ENCODE measurements at regions not wholly inside any gene's neighbourhood (a gene's known extent, or its start where the extent isn't known, plus 50 kb on each side); places are given as distances from the start of the nearest gene placed in this dataset.

GRCh38 chr2:48220501-48220900 is 94.0 kb upstream of the FOXN2 start:
- no peaks in the 10 kb centered on the region for H3K27me3 ChIP-seq (ENCODE audit: control insufficient read depth in 2 of 2, insufficient read depth in 2 of 2, low read length in 2 of 2)
- DNase-seq (ENCODE audit: extremely low read depth in 1 of 4, low spot score in 3 of 4) (no peak), FAIRE-seq (no peak), ATAC-seq (no peak)
- CTCF ChIA-PET (ENCODE audit: low intra/inter-chr PET ratio) = no interaction called here
- no TSS peak for BruUV-seq (replicated peaks)
- intact Hi-C loops (cut with micrococcal nuclease) = no loop called here
- H3K4me2 ChIP-seq (ENCODE audit: insufficient read depth, low read length) = no peak overlapping the region
- POLR2A ChIA-PET = interaction anchor here (0.7 to 2.5 kb wide), 4 partner anchors 12 to 161 kb away, joined by 3 to 8 read pairs (median 4); no protein-coding TSS in a partner anchor
- H4K20me1 ChIP-seq (replicated peaks; ENCODE audit: control insufficient read depth, insufficient read depth, low read length) = no peaks in the 10 kb centered on the region
- H3K79me2 ChIP-seq (ENCODE audit: control insufficient read depth, insufficient read depth, low read length) = no peaks in the 10 kb centered on the region
- no peak overlapping the region for H3K27ac ChIP-seq (ENCODE audit: extremely low read depth, low read depth, low read length)
- no peak overlapping the region for H3K9ac ChIP-seq (ENCODE audit: insufficient read depth in 1 of 2, low read depth in 2 of 2, low read length in 2 of 2)
- in situ Hi-C loops (cut with MboI) = no loop called here
- 30% methylated on average over 1 of the region's 1 CpG for WGBS (ENCODE audit: insufficient coverage, low coverage, missing lambda C conversion rate)
- H3K36me3 ChIP-seq (ENCODE audit: control insufficient read depth, insufficient read depth, low read length) = no peaks in the 10 kb centered on the region
- no peaks in the 10 kb centered on the region for H3K9me1 ChIP-seq (ENCODE audit: control insufficient read depth, insufficient read depth, low read length)
- TF ChIP-seq SIN3B (IDR thresholded peaks at IDR 0.05; ENCODE audit: low read depth) = no peak
- no peak for TF ChIP-seq CHD4 (IDR thresholded peaks at IDR 0.05; ENCODE audit: insufficient read depth, insufficient replicate concordance, low read depth, low read length, poor library complexity, severe bottlenecking)
- TF ChIP-seq ZNF318 (IDR thresholded peaks at IDR 0.05; ENCODE audit: borderline replicate concordance in 1 of 2, low read depth in 1 of 2) = no peak
- no peak for TF ChIP-seq UBTF (IDR thresholded peaks at IDR 0.05; ENCODE audit: borderline replicate concordance in 1 of 2, low read depth in 2 of 2, low read length in 2 of 2)
- TF ChIP-seq, protein P1, sequence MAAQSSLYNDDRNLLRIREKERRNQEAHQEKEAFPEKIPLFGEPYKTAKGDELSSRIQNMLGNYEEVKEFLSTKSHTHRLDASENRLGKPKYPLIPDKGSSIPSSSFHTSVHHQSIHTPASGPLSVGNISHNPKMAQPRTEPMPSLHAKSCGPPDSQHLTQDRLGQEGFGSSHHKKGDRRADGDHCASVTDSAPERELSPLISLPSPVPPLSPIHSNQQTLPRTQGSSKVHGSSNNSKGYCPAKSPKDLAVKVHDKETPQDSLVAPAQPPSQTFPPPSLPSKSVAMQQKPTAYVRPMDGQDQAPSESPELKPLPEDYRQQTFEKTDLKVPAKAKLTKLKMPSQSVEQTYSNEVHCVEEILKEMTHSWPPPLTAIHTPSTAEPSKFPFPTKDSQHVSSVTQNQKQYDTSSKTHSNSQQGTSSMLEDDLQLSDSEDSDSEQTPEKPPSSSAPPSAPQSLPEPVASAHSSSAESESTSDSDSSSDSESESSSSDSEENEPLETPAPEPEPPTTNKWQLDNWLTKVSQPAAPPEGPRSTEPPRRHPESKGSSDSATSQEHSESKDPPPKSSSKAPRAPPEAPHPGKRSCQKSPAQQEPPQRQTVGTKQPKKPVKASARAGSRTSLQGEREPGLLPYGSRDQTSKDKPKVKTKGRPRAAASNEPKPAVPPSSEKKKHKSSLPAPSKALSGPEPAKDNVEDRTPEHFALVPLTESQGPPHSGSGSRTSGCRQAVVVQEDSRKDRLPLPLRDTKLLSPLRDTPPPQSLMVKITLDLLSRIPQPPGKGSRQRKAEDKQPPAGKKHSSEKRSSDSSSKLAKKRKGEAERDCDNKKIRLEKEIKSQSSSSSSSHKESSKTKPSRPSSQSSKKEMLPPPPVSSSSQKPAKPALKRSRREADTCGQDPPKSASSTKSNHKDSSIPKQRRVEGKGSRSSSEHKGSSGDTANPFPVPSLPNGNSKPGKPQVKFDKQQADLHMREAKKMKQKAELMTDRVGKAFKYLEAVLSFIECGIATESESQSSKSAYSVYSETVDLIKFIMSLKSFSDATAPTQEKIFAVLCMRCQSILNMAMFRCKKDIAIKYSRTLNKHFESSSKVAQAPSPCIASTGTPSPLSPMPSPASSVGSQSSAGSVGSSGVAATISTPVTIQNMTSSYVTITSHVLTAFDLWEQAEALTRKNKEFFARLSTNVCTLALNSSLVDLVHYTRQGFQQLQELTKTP (IDR thresholded peaks at IDR 0.05; ENCODE audit: low read depth in 1 of 2, partially characterized antibody in 2 of 2) = no peak
- no peaks in the 10 kb centered on the region for H3K9me3 ChIP-seq (replicated peaks; ENCODE audit: control insufficient read depth, insufficient read depth, low read depth, low read length)
- H2AFZ ChIP-seq (ENCODE audit: low read depth, low read length) = no peak overlapping the region
- no peak overlapping the region for H3K4me3 ChIP-seq
- peaks cover 0 to 3% of the 10 kb centered on the region in 2 experiments; a peak in 2 of 5 replicates for H3K4me1 ChIP-seq (replicated peaks in 1 of 2; ENCODE audit: control insufficient read depth in 2 of 2, insufficient read depth in 2 of 2, low read length in 2 of 2)

All from K562 (cell line).